GM19372 (cell line): ENCODE measurements at regions not wholly inside any gene's neighbourhood (a gene's known extent, or its start where the extent isn't known, plus 50 kb on each side); places are given as distances from the start of the nearest gene placed in this dataset.

Experiments used
- ATAC-seq: cut with Tn5 transposase; IDR thresholded peaks from one replicate; pipeline ENCODE4 v1.9.1; 2021; ENCODE audit warnings: mild to moderate bottlenecking, low read depth, moderate library complexity; ENCODE audit not compliant: unreplicated experiment

DNA sequence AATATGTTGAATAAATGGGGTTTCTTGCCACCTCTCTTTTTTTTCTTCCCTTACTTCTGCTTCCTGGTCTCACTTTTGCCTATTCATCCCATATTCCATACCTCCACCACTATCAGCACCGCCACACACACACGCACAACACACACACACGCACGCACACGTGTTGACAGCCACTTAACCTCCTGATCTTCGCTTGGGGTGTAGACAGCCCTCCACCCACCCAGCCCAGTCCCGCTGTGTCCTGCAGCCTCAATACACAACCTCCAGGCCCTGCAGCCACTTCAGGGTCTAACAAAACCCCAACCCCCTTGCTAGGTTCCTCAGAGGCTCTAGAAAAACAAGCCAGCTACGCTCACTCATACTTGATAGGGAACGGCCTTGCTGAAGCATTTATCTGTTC, 72.3 kb downstream of the LINC00237 start:
- no peak for ATAC-seq

DNA sequence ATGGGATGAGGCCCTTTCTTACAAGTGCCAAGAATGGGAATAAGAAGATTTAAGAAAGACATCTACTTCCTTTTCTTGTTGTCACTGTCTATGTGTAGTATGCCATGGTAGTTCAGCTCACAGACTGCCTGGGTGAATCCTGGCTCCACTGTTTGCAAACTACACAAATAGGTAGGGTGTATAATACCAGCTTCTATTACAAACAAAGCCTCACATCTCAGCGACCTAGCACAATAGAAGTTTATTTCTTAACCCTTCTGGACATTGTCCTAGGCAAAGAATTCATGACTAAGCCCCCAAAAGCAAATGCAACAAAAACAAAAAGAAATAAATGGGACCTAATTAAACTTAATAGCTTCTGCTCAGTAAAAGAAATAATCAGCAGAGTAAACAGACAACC, 74.5 kb downstream of the LINC00237 start:
- ATAC-seq: no peak

DNA sequence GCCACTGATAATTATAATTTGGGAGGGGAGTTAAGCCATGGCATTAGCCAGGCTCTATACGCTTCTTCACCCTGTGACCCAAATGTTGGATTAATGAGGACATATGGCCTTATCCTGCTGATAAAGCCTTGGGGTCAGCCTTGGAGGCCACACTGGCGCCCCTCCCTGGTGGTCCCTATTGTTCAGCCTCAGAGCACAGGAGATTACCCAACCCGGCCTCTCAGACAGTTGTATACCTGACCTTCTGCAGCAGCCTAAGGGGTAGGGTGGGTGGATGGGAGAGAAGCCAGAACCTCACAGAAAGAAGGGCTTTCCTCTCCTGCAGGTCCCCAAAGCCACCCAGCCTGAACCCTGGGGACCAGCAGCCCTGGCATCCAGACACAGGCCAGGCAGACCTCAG, 76.8 kb downstream of the LINC00237 start:
- ATAC-seq: no peak

GRCh38 chr20:21028921-21029320, 77.2 kb downstream of the LINC00237 start:
- no peak for ATAC-seq

GRCh38 chr20:21028436-21028835, 77.7 kb downstream of the LINC00237 start:
- no peak for ATAC-seq

- no peak for ATAC-seq
Measured at GRCh38 chr20:21027569-21027968, 78.6 kb downstream of the LINC00237 start.

- ATAC-seq: no peak
Measured at GRCh38 chr20:21026951-21027350, 79.2 kb downstream of the LINC00237 start.

GRCh38 chr20:21024420-21024819, 81.7 kb downstream of the LINC00237 start:
- no peak for ATAC-seq

- ATAC-seq: no peak
Measured at GRCh38 chr20:21022925-21023324, 83.2 kb downstream of the LINC00237 start.

DNA sequence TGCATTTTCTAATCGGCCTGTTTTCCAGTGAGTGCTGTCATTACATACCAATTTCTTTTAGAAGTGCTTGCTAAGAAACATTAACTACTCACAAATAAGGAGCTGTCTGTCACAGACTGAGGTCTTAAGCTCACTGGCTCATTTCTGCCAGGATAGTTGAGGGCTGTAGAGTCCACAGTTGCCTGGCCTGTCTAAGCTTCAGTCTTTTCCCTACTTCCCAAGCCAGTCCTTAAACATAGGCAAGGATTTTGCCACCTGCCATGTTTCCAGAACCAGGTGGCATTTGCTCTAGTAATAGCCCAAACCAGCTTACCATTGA, 84.7 kb downstream of the LINC00237 start:
- no peak for ATAC-seq

GRCh38 chr20:21020659-21021471, 85.3 kb downstream of the LINC00237 start:
- ATAC-seq: no peak

GRCh38 chr20:21019814-21020658, 86.1 kb downstream of the LINC00237 start:
- ATAC-seq: no peak

DNA sequence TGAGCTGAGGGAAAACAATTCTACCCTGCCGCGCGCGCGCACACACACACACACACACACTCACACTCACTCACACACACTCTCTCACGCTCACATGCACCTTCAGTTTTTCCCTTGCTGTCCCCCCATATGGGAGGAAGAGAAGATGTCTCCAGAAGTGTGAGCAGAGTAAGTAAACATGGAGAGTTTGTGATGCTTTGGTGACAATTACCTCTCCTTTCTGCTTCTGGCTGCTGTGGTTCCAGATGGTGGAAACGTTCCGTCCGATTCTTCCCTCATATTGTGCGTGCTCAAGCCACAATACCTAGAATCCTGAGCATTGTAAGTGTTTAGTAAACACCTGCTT, 86.7 kb downstream of the LINC00237 start:
- no peak for ATAC-seq

GRCh38 chr20:21018576-21018975, 87.6 kb downstream of the LINC00237 start:
- ATAC-seq: no peak

DNA sequence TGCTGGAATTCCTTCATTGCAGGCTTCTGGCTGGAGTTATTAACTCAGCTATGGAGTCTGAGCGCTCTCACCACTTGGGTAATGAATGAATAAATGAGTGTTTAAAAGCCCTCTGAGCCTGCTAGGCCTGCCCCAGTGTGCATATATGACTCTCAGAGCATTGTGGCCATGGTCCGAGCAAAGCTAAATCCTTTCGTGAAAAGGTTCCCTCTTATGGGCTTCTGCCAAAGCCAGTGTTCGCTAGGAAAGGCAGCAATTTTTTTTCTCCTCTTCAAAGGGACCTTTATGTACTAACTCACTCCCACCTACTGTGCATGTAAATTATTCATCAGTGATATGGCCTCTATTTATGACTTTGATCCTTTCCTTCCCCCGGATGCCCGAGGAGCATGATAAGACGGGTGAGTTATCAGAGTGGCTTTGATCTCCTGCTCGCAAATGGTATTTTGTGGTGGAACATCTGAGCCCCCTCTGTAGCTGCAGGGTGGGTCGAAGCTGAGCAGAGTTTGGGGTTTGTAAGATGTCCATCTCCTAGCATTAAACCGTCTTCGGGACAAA, 88.6 kb downstream of the LINC00237 start:
- no peak for ATAC-seq

DNA sequence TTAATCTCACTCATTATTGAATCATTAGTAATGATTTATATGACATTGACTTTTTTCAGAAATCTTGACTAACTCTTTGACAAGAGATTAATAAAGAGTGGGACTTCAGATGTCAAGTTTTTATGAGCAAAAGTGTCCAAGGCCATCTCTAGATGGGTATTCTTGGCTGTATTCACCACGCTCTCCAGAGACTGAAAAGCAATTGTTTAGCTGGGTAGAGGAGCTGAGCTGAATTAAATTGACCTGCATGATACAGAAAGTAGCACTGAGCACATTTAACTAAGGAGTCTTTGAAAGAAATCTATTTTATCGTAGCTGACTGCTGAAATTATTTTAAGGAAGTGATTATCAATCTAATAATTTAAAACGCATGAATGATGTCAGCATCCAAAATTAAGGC, 89.4 kb downstream of the LINC00237 start:
- ATAC-seq: no peak

DNA sequence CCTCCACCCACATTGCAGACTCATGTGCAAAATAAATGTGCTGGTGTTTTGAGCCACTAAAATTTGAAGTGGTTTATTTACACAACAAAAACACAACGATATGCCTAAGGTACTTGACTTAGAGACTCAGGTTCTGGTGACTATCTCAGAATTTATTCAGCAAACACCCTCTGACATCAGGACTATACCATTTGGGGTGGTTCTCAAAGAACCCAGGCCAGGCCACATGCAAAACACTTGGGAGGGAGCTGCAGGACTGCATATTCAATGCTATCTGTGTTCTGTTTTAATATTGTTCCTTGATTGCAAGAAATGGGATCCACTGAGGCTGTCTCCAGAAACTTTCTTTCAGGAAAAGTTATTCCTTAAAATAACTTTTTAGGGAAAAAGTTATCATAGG, 91.6 kb downstream of the LINC00237 start:
- no peak for ATAC-seq

- no peak for ATAC-seq
Measured at GRCh38 chr20:21008951-21009350, 97.2 kb downstream of the LINC00237 start.

DNA sequence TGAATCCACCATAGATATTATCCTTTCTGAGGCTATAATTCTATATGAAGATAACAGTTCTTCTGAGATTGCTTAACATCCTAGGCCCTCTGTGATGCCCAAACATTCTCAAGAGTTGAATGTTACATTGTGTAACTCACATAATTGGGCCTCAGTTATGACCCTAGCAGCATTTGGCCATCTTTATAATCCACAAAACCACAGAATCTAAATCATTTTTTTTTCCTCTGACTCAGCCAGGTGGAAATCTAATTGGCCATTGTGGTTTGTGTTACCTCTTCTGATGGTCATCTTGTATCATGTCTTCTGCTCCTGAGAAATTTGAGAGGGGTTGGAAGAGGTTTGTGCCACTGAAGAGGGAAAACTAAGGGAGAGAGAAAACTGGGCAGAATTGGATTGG, 99.5 kb downstream of the LINC00237 start:
- ATAC-seq: no peak

GRCh38 chr20:21004386-21005076, 101.6 kb downstream of the LINC00237 start:
- no peak for ATAC-seq

DNA sequence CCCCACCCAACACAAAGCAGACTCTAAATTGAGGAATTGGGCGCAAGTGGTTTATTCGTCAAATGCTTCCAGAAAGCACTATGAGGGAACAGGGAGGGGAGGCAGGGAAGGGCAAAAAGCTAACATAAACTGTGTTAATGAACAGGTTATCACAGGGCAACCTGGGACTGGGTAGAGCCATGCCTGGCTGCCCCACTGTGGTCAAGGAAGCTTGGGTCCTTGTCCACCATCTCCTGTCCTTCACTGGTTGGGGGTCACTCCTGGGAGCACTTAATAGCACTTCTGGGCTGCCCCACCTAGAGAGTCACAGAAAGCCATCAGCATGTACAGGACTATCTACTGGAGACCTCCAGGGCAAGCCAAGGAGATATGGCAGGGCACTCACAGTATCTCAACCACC, 102.3 kb downstream of the LINC00237 start:
- ATAC-seq: no peak
